ENCODE measurements at regions not wholly inside any gene's neighbourhood (a gene's known extent, or its start where the extent isn't known, plus 50 kb on each side); places are given as distances from the start of the nearest gene placed in this dataset.

DNA sequence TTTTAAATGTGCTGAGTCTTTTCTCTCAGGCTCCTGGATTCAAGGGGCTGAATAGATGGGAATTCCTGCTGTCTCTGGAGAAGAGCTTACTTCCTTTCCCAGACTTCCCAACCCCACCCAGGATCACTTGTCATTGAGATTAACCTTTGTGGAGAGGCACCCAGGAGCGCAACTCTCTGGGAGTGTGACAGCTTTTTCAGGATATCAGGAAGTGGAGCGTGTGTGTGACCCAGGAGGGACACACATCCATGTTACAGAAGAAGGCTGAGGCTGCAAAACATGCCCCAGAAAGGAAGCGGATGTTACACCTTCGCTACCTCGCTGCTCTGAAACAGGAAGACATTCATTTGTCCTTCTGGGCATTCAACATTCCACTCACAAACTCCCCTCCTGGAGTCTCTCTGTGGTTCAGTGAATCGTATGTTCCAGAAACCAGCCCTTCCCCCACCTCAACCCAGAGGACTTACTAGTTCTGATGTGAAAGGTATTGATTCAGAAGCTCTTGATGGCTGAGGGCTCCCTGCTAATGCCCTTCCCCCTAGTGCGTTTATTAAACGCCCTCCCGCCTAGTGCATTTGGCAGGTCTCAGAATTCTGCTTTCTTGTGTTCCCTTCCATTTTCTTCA, 523.9 kb downstream of the TNS1 start:
- DNase-seq (ENCODE audit: low read depth) = no peak
- Histone ChIP-seq H3K4me3 (ENCODE audit: low read depth, low read length) (no peak overlapping the region), H3K27me3 (ENCODE audit: control insufficient read depth, insufficient read depth, low read length) (no peaks in the 10 kb centered on the region), H3K36me3 (ENCODE audit: control insufficient read depth, insufficient read depth, low read length) (no peaks in the 10 kb centered on the region)
- no peak for TF ChIP-seq CTCF (IDR thresholded peaks at IDR 0.05; ENCODE audit: insufficient read depth, low read length, poor library complexity, severe bottlenecking)

DNA sequence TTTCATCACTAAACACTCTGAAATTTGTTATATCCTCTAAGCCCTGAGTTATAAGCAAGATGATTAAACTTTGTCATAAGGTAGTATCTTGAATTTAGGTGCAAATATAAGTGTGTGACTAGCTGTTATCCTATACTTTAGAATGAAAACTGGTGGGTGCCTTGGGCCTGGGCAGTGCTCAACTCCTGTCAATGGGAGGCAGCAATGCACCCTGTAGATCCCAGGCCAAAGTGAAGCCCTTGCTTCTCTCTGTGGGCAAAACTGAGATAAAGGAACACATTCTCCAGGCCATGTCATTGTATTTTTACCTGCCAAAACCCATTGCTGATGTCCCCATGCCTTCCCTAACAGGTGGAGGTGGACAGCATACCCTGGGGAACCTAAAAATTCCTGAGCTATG, 525.2 kb downstream of the TNS1 start:
- Histone ChIP-seq H3K36me3 (ENCODE audit: control insufficient read depth, insufficient read depth, low read length) (no peaks in the 10 kb centered on the region), H3K27me3 (ENCODE audit: control insufficient read depth, insufficient read depth, low read length) (no peaks in the 10 kb centered on the region), H3K4me3 (ENCODE audit: low read depth, low read length) (no peak overlapping the region)
- DNase-seq (ENCODE audit: low read depth) = no peak
- TF ChIP-seq CTCF (IDR thresholded peaks at IDR 0.05; ENCODE audit: insufficient read depth, low read length, poor library complexity, severe bottlenecking) = no peak

DNA sequence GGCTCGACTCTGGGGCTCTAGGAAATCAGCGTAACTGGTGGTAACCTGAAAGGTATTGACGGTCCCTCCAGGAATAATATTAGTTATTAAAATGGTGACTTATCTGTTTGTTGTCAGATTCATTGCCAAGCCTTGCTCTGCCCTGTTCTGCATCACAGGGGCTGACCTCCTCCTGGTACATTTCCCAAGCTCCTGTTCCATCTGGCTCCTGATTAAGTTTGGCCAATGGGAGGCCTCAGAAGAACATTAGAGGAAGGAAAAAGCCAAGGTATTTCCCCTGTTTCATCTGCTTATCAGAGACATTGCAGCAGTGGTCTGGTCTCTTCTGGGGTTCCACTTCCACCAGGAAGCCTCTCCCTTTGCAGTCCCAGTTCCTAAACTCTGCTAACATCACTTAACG, 527.0 kb downstream of the TNS1 start:
- no peaks in the 10 kb centered on the region for H3K27me3 ChIP-seq (ENCODE audit: control insufficient read depth, insufficient read depth, low read length)
- TF ChIP-seq CTCF (IDR thresholded peaks at IDR 0.05; ENCODE audit: insufficient read depth, low read length, poor library complexity, severe bottlenecking) = no peak

DNA sequence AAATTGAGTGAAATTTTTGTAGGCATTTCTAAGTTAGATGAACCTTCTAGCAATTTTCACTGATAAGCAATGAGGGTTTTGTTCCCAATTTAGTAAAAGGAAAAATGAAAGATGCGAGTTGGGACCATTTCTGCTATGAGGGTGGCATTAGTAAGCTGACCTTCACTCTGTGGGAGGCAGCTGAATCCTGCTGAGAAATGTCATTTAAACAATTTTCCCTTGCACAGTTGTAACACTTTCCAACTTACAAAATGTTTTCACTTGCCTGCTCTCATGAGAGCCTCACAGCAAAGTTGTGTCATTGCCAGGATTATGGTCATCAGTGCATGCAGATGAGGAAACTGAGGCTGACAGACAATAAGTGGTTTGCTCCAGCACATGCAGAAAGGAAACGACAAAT, 527.7 kb downstream of the TNS1 start:
- Histone ChIP-seq H3K36me3 (ENCODE audit: control insufficient read depth, insufficient read depth, low read length) (no peaks in the 10 kb centered on the region), H3K4me3 (ENCODE audit: low read depth, low read length) (no peak overlapping the region), H3K27me3 (ENCODE audit: control insufficient read depth, insufficient read depth, low read length) (no peaks in the 10 kb centered on the region)
- TF ChIP-seq CTCF (IDR thresholded peaks at IDR 0.05; ENCODE audit: insufficient read depth, low read length, poor library complexity, severe bottlenecking) = no peak
- no peak for DNase-seq (ENCODE audit: low read depth)

More for the DNA sequence above, 527.0 kb downstream of the TNS1 start:
- Histone ChIP-seq H3K36me3 (ENCODE audit: control insufficient read depth, insufficient read depth, low read length) (no peaks in the 10 kb centered on the region), H3K4me3 (ENCODE audit: low read depth, low read length) (no peak overlapping the region)
- DNase-seq (ENCODE audit: low read depth) = no peak

- Histone ChIP-seq H3K4me3 (ENCODE audit: low read depth, low read length) (no peak overlapping the region), H3K36me3 (ENCODE audit: control insufficient read depth, insufficient read depth, low read length) (no peaks in the 10 kb centered on the region), H3K27me3 (ENCODE audit: control insufficient read depth, insufficient read depth, low read length) (no peaks in the 10 kb centered on the region)
- peak; percentile 21 for DNase-seq (ENCODE audit: low read depth)
- no peak for TF ChIP-seq CTCF (IDR thresholded peaks at IDR 0.05; ENCODE audit: insufficient read depth, low read length, poor library complexity, severe bottlenecking)
Measured at GRCh38 chr2:217471319-217471718, 531.5 kb downstream of the TNS1 start.

DNA sequence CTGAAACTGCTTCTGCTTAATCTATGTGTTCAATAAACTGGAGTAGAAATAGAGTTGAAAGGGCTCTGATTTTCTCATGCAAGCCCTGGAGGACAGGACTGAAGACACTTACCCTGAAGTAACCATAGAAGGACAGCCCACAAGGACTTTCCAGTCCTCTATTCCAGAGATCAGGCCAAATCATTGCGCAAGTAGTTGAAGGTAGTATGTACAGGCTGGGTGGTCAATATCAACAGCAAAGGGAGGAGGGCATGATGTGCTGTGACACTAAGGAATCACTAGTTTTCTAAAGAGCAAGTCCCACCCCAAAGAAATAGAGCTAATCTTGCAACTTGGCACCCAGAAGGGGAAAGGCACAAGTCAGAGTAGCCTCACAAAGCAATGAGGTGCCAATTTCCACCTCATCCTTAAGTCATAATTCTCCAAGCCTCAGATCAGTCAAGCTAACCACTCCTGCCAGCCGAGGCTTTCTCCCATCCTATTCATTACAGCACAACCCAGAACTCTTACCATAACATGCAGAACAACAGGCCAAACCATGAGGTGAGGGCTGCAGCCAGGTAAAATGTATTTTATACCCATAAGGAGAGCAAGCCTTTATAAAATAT, 533.5 kb downstream of the TNS1 start:
- Histone ChIP-seq H3K36me3 (ENCODE audit: control insufficient read depth, insufficient read depth, low read length) (no peaks in the 10 kb centered on the region), H3K4me3 (ENCODE audit: low read depth, low read length) (no peak overlapping the region), H3K27me3 (ENCODE audit: control insufficient read depth, insufficient read depth, low read length) (no peaks in the 10 kb centered on the region)
- TF ChIP-seq CTCF (IDR thresholded peaks at IDR 0.05; ENCODE audit: insufficient read depth, low read length, poor library complexity, severe bottlenecking) = no peak
- no peak for DNase-seq (ENCODE audit: low read depth)
